ENCODE measurements at regions not wholly inside any gene's neighbourhood (a gene's known extent, or its start where the extent isn't known, plus 50 kb on each side); places are given as distances from the start of the nearest gene placed in this dataset.

- no peak for DNase-seq
Measured at GRCh38 chrX:45859407-45859806, 658.7 kb upstream of the DIPK2B start.

- DNase-seq, result no peak
Measured at GRCh38 chrX:45852884-45853283, 652.2 kb upstream of the DIPK2B start.

GRCh38 chrX:45851434-45851991 lies 650.8 kb upstream of the DIPK2B start:
- DNase-seq, result no peak

GRCh38 chrX:45850775-45851433 lies 650.2 kb upstream of the DIPK2B start:
- no peak for DNase-seq

- DNase-seq, result no peak
Measured at GRCh38 chrX:45850197-45850774, 649.6 kb upstream of the DIPK2B start.

GRCh38 chrX:45849261-45849862 lies 648.7 kb upstream of the DIPK2B start:
- DNase-seq, result no peak

- DNase-seq, result no peak
Measured at GRCh38 chrX:45847961-45848360, 647.3 kb upstream of the DIPK2B start.

GRCh38 chrX:45846328-45846727 lies 645.7 kb upstream of the DIPK2B start:
- no peak for DNase-seq

GRCh38 chrX:45845142-45845541 lies 644.5 kb upstream of the DIPK2B start:
- DNase-seq, result no peak

GRCh38 chrX:45843518-45843917 lies 642.8 kb upstream of the DIPK2B start:
- no peak for DNase-seq

GRCh38 chrX:45842926-45843315 lies 642.2 kb upstream of the DIPK2B start:
- no peak for DNase-seq

- no peak for DNase-seq
Measured at GRCh38 chrX:45842207-45842925, 641.7 kb upstream of the DIPK2B start.

- no peak for DNase-seq
Measured at GRCh38 chrX:45840411-45840950, 639.8 kb upstream of the DIPK2B start.

GRCh38 chrX:45830343-45830742 lies 629.7 kb upstream of the DIPK2B start:
- no peak for DNase-seq

GRCh38 chrX:45824471-45824870 lies 623.8 kb upstream of the DIPK2B start:
- peak; percentile 20 for DNase-seq

- DNase-seq, result no peak
Measured at GRCh38 chrX:45823536-45823935, 622.9 kb upstream of the DIPK2B start.

GRCh38 chrX:45822124-45822523 lies 621.4 kb upstream of the DIPK2B start:
- no peak for DNase-seq

- no peak for DNase-seq
Measured at GRCh38 chrX:45818913-45819312, 618.2 kb upstream of the DIPK2B start.

GRCh38 chrX:45815441-45815840 lies 614.8 kb upstream of the DIPK2B start:
- no peak for DNase-seq

GRCh38 chrX:45811326-45811725 lies 610.6 kb upstream of the DIPK2B start:
- no peak for DNase-seq

- no peak for DNase-seq
Measured at GRCh38 chrX:45807572-45808425, 607.1 kb upstream of the DIPK2B start.

GRCh38 chrX:45806410-45807121 lies 605.9 kb upstream of the DIPK2B start:
- no peak for DNase-seq

Measured in 8988T (cell line).